AG04449 (cell line): ENCODE measurements at regions not wholly inside any gene's neighbourhood (a gene's known extent, or its start where the extent isn't known, plus 50 kb on each side); places are given as distances from the start of the nearest gene placed in this dataset.
"Not testable (repeated sequence)": the region's sequence is repeated elsewhere in the genome, so short reads cannot be mapped to it uniquely, and the experiment has no call there.

ENCODE experiments used
- CTCF ChIA-PET: fragments of 350-600 bp; formaldehyde crosslinking; extraction: SDS; loops from one replicate; lab custom pipeline; 2021; ENCODE audit warnings: antibody characterized with exemption; lab: Yijun Ruan, JAX
- POLR2A ChIA-PET: fragments of 400-600, 350-600 bp; formaldehyde crosslinking; extraction: SDS; loops from one replicate; lab custom pipeline; 2020; ENCODE audit warnings: antibody characterized with exemption, inconsistent platforms; lab: Yijun Ruan, JAX
- DNase-seq: peaks from one replicate; pipeline ENCODE4 v3.0.0-alpha.2; 2010; ENCODE audit warnings: low read depth, low spot score
- H3K4me3 ChIP-seq: 2 replicates; pipeline ENCODE4 v1.5.1; 2011; ENCODE audit warnings: low read depth, mild to moderate bottlenecking, control low read depth, low read length
- TF ChIP-seq, protein P1 (sequence below): IDR thresholded peaks from one replicate; pipeline ENCODE4 v1.5.1; 2011; ENCODE audit warnings: mild to moderate bottlenecking, moderate library complexity, low read length, control low read depth, inconsistent platforms; ENCODE audit not compliant: insufficient read depth; ENCODE audit errors: missing control alignments

DNA sequence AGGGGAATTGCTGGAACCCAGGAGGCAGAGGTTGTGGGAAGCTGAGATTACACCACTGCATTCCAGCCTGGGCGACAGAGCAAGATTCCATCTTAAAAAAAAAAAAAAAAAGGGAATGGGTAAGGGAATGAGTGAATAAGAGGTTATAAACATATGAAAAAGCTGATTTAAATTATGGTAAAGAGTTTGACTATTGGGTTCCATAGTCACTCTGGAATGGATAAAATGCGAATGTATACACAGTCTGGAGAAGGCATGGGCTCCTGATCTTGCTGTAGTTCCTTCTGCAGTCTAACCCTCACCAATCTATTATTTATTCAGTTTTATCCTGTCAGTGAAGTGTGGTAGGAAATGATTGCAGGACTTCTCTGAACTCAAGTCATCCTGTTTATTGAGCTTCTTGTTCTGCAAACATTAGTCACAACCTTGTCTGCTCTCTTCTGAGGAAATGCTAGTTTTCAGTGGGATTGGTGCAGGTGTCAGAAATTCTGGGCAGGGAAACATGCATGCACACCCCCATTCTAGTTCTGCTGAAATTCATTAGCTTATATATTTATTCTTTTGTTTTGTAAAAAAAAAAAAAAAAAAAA is 190.9 kb upstream of the CFAP20DC start:
- DNase-seq: no peak
- CTCF ChIA-PET: no interaction called here
- POLR2A ChIA-PET: interaction anchor here (0.6 kb wide), 1 partner anchor 19 kb away, joined by 3 read pairs; no protein-coding TSS in a partner anchor
- TF ChIP-seq, protein P1, sequence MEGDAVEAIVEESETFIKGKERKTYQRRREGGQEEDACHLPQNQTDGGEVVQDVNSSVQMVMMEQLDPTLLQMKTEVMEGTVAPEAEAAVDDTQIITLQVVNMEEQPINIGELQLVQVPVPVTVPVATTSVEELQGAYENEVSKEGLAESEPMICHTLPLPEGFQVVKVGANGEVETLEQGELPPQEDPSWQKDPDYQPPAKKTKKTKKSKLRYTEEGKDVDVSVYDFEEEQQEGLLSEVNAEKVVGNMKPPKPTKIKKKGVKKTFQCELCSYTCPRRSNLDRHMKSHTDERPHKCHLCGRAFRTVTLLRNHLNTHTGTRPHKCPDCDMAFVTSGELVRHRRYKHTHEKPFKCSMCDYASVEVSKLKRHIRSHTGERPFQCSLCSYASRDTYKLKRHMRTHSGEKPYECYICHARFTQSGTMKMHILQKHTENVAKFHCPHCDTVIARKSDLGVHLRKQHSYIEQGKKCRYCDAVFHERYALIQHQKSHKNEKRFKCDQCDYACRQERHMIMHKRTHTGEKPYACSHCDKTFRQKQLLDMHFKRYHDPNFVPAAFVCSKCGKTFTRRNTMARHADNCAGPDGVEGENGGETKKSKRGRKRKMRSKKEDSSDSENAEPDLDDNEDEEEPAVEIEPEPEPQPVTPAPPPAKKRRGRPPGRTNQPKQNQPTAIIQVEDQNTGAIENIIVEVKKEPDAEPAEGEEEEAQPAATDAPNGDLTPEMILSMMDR: no peak
- no peak overlapping the region for H3K4me3 ChIP-seq

DNA sequence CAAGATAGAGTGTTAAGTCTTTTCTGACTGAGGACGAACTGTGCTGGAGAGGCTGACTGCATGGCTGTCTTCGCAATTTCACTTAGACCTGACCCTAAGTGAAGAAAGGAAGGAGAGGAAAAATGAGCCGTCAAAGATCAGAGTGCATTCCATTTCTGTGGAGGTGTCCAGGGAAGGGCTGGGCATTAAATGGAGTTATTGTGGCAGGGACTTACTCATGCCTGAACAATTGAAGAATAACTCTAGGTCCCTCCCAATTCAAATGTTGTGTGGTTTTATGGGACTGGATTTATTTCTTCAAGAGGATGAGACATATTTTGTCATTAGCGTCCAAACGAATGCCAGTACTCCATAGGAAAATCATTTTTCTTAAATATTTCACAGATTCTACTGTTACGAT is 187.3 kb upstream of the CFAP20DC start:
- no peak overlapping the region for H3K4me3 ChIP-seq
- CTCF ChIA-PET: no interaction called here
- no peak for DNase-seq
- TF ChIP-seq, protein P1: no peak
- POLR2A ChIA-PET: no interaction called here

DNA sequence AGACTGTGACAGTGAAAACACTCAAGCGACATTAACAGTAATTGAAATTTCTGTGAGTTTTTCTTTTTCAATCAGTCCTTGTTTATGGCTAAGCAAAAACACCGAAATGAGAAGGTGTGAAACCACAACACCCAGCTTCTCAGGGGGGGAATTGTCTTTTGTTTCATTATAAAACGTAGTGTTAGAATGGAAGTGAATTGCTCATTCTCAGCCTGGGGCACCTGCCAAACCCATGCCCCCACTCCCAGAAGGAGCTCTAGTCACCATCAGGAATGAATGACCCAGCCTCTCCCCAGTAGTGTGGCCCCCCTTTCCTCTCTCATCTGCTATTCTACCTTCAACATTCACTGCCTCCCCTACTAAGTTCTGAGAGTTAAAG is 185.8 kb upstream of the CFAP20DC start:
- no peak overlapping the region for H3K4me3 ChIP-seq
- DNase-seq: no peak
- POLR2A ChIA-PET: no interaction called here
- CTCF ChIA-PET: interaction anchor here (1.3 to 1.5 kb wide), 3 partner anchors 23 to 622 kb away, joined by 3 to 4 read pairs (median 3); no protein-coding TSS in a partner anchor
- TF ChIP-seq, protein P1: no peak

DNA sequence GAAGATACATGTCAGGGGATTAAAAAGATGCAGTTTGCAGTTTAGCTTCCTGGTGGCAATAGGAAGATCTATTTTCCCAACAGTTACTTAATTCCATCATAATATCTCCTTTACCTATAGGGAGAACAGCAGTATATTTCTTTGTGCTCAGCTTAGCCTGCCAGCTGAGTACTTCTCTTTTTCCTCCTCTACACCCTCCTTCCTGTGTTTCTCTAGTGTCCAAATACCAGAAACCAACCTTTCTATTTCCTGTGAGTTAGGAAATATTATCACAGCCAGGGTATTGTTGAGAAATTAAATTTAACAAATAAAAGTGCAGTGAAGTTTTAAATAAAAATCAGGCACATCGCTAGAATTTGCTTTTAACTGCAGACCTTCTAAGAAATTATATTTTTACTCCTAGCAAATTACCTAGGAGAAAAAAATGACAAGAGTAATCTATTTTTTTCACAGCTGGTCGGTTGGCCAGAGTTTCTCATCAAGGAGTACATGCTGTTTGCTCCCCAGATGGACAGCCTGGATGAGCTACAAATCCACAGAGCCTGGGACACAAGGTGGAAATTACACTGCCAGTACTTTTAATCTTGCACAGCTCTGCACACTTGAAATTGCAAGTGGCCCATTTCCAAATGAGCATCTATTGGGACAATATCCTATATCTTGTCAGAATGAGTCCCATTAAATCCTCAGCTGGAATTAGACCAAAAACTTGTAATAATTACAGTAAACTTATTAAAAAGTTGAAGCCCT is 185.2 kb upstream of the CFAP20DC start:
- ChIA-PET CTCF (interaction anchor here (1.3 to 1.5 kb wide), 3 partner anchors 22 to 623 kb away, joined by 3 to 4 read pairs (median 3); no protein-coding TSS in a partner anchor), POLR2A (no interaction called here)
- no peak for DNase-seq
- TF ChIP-seq, protein P1: no peak
- no peak overlapping the region for H3K4me3 ChIP-seq

DNA sequence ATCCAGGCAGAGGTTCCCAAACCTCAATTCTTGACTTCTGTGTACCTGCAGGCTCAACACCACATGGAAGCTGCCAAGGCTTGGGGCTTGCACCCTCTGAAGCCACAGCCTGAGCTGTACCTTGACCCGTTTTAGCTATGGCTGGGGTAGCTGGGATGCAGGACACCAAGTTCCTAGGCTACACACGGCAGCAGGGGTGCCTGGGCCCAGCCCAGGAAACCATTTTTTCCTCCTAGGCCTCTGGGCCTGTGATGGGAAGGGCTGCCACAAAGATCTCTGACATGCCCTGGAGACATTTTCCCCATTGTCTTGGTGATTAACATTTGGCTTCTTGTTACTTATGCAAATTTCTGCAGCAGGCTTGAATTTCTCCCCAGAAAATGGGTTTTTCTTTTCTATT is 180.6 kb upstream of the CFAP20DC start:
- DNase-seq, POLR2A ChIA-PET, H3K4me3 ChIP-seq: not testable (repeated sequence)
- CTCF ChIA-PET: interaction anchor here (1.4 kb wide), 1 partner anchor 18 kb away, joined by 3 read pairs; no protein-coding TSS in a partner anchor

DNA sequence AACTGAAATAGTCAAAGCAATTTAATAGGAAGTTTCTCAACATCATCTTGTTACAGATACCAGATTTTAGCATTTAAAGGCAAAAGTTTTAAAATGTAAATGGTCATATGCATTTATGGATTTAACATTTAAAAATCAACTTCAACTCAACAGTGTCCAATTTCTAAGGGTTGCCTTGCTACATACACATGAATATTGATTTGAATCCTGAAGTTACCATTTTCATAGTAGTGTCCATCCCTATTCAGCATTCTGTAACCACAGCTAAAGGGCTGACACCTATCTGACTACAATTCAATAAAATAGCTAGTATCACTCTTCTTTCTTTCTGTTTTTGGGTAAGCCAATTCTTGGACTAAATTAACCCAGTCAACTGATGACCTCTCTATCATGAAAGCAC is 164.0 kb upstream of the CFAP20DC start:
- ChIA-PET CTCF (interaction anchor here (0.6 to 6.5 kb wide), 6 partner anchors 10 to 645 kb away, joined by 3 to 45 read pairs (median 10); no protein-coding TSS in a partner anchor), POLR2A (no interaction called here)
- TF ChIP-seq, protein P1: no peak
- no peak for DNase-seq
- no peak overlapping the region for H3K4me3 ChIP-seq
